SK-N-SH (cell line): ENCODE measurements at regions not wholly inside any gene's neighbourhood (a gene's known extent, or its start where the extent isn't known, plus 50 kb on each side); places are given as distances from the start of the nearest gene placed in this dataset.

ENCODE experiments used
- CTCF ChIA-PET: fragments of 300-600, 350-600 bp; formaldehyde crosslinking; extraction: SDS; loops from one replicate; lab custom pipeline; 2021; lab: Yijun Ruan, JAX
- POLR2A ChIA-PET: fragments of 350-600 bp; sonication (Branson Sonifier 250); formaldehyde crosslinking; extraction: SDS; loops from one replicate; lab custom pipeline; 2020; ENCODE audit warnings: antibody characterized with exemption, inconsistent platforms; lab: Yijun Ruan, JAX
- DNase-seq: peaks from one replicate; pipeline ENCODE4 v3.0.0; 2012
- H2AFZ ChIP-seq: fragments of 200-600 bp; sonication (generic); 2 replicates; pipeline ENCODE4 v1.8.1; 2016; ENCODE audit warnings: antibody characterized with exemption, mild to moderate bottlenecking, low read depth
- H3F3A ChIP-seq: fragments of 200-600 bp; sonication (generic); replicated peaks from 2 replicates; pipeline ENCODE3; 2016; ENCODE audit warnings: antibody characterized with exemption, mild to moderate bottlenecking; ENCODE audit not compliant: insufficient read depth
- H3K27ac ChIP-seq, 2 experiments: fragments of 200-500 bp in 1 of 2; fragments of 200-600 bp in 1 of 2; sonication (Bioruptor generic) in 1 of 2; sonication (generic), shearing (Covaris generic) in 1 of 2; 2 replicates each; pipeline versions ENCODE4 v1.5.1 to v1.6.1; 2014 to 2016; ENCODE audit warnings: low read depth in 2 of 2, inconsistent platforms in 1 of 2, low read length in 1 of 2, mild to moderate bottlenecking in 1 of 2, mixed read lengths in 1 of 2
- H3K27me3 ChIP-seq: fragments of 200-600 bp; sonication (generic), shearing (Covaris generic); 2 replicates; pipeline ENCODE4 v1.6.1; 2016; ENCODE audit warnings: mixed run types; ENCODE audit not compliant: insufficient read depth
- H3K36me3 ChIP-seq, 2 experiments: fragments of 200-500 bp in 1 of 2; fragments of 200-600 bp in 1 of 2; sonication (Bioruptor generic) in 1 of 2; sonication (generic) in 1 of 2; replicated peaks in 1 of 2; 2 replicates each; pipeline versions ENCODE3 to v1.5.1; 2014 to 2016; ENCODE audit warnings: low read length in 1 of 2, mild to moderate bottlenecking in 1 of 2; ENCODE audit not compliant: insufficient read depth in 2 of 2, control insufficient read depth in 1 of 2
- H3K4me1 ChIP-seq, 2 experiments: fragments of 200-500 bp in 1 of 2; fragments of 200-600 bp in 1 of 2; sonication (Bioruptor generic) in 1 of 2; sonication (generic), shearing (Covaris generic) in 1 of 2; 2 replicates each; pipeline versions ENCODE4 v1.5.1 to v1.6.1; 2014 to 2016; ENCODE audit warnings: low read depth in 1 of 2, low read length in 1 of 2, mixed run types in 1 of 2; ENCODE audit not compliant: insufficient read depth in 2 of 2, control insufficient read depth in 1 of 2
- H3K4me2 ChIP-seq: fragments of 200-600 bp; sonication (generic), shearing (Covaris generic); 2 replicates; pipeline ENCODE4 v1.6.1; 2017; ENCODE audit warnings: mixed run types
- H3K4me3 ChIP-seq, 2 experiments: fragments of 200-500 bp in 1 of 2; fragments of 200-600 bp in 1 of 2; sonication (Bioruptor generic) in 1 of 2; sonication (generic), shearing (Covaris generic) in 1 of 2; 2 replicates each; pipeline versions ENCODE4 v1.5.1 to v1.8.1; 2014 to 2016; ENCODE audit warnings: low read depth in 2 of 2, inconsistent platforms in 1 of 2, low read length in 1 of 2, mild to moderate bottlenecking in 1 of 2, mixed read lengths in 1 of 2, moderate library complexity in 1 of 2
- H3K79me2 ChIP-seq: fragments of 200-600 bp; sonication (generic); 2 replicates; pipeline ENCODE4 v1.8.1; 2017; ENCODE audit warnings: mild to moderate bottlenecking; ENCODE audit not compliant: insufficient read depth
- H3K9ac ChIP-seq: fragments of 200-600 bp; sonication (generic); 2 replicates; pipeline ENCODE4 v1.6.1; 2017; ENCODE audit warnings: mixed run types
- H3K9me2 ChIP-seq: fragments of 200-600 bp; sonication (generic); 2 replicates; pipeline ENCODE4 v1.6.1; 2017; ENCODE audit warnings: mixed run types
- H3K9me3 ChIP-seq: fragments of 200-600 bp; sonication (generic); 2 replicates; pipeline ENCODE4 v1.6.1; 2017; ENCODE audit warnings: mixed run types, mild to moderate bottlenecking, moderate library complexity
- H4K20me1 ChIP-seq: fragments of 200-600 bp; sonication (generic); 2 replicates; pipeline ENCODE4 v1.6.1; 2017; ENCODE audit warnings: mild to moderate bottlenecking, mixed run types; ENCODE audit not compliant: insufficient read depth
- CHD2 ChIP-seq: fragments of 150-350 bp; IDR thresholded peaks from 2 replicates; pipeline ENCODE4 v1.6.1; 2018; ENCODE audit warnings: low read length; ENCODE audit not compliant: partially characterized antibody
- CTCF ChIP-seq: fragments of 200-600 bp; sonication (generic); IDR thresholded peaks from 2 replicates; pipeline ENCODE4 v1.6.1; 2017; ENCODE audit warnings: antibody characterized with exemption, mild to moderate bottlenecking, moderate library complexity
- EZH2phosphoT487 ChIP-seq: fragments of 200-600 bp; sonication (generic); IDR thresholded peaks from 2 replicates; pipeline ENCODE4 v1.6.1; 2017; ENCODE audit warnings: low read depth, mixed run types, mild to moderate bottlenecking, antibody characterized with exemption, moderate library complexity, borderline replicate concordance
- FOSL2 ChIP-seq: IDR thresholded peaks from 2 replicates; pipeline ENCODE4 v1.4.0; 2012; ENCODE audit warnings: low read depth, mild to moderate bottlenecking, moderate library complexity, borderline replicate concordance
- FOXJ3 ChIP-seq: sonication (generic); formaldehyde crosslinking; IDR thresholded peaks from 2 replicates; pipeline ENCODE4 v1.5.1; 2020; ENCODE audit warnings: mild to moderate bottlenecking, missing genetic modification reagents
- FOXM1 ChIP-seq: IDR thresholded peaks from 2 replicates; pipeline ENCODE4 v1.4.0; 2012; ENCODE audit warnings: low read depth, mild to moderate bottlenecking
- MXI1 ChIP-seq: IDR thresholded peaks from 2 replicates; pipeline ENCODE4 v1.6.1; 2012; ENCODE audit warnings: mild to moderate bottlenecking, low read depth, low read length, improper control_type of control experiment
- NFIC ChIP-seq: IDR thresholded peaks from 2 replicates; pipeline ENCODE4 v1.4.0; 2012; ENCODE audit warnings: borderline replicate concordance
- POLR2AphosphoS5 ChIP-seq: IDR thresholded peaks from 2 replicates; pipeline ENCODE4 v1.6.1; 2012; ENCODE audit warnings: low read depth, low read length
- RAD21 ChIP-seq: IDR thresholded peaks from 2 replicates; pipeline ENCODE4 v1.6.1; 2012; ENCODE audit warnings: mild to moderate bottlenecking, low read length
- REST ChIP-seq: IDR thresholded peaks from 2 replicates; pipeline ENCODE4 v1.6.1; 2012; ENCODE audit warnings: mild to moderate bottlenecking, low read depth, low read length, moderate library complexity
- SIN3A ChIP-seq: IDR thresholded peaks from 2 replicates; pipeline ENCODE4 v1.6.1; 2012; ENCODE audit warnings: low read depth, mild to moderate bottlenecking, low read length, moderate library complexity, borderline replicate concordance
- SMC3 ChIP-seq: IDR thresholded peaks from 2 replicates; pipeline ENCODE4 v1.6.1; 2012; ENCODE audit warnings: low read depth, low read length, improper control_type of control experiment
- TCF12 ChIP-seq: IDR thresholded peaks from 2 replicates; pipeline ENCODE4 v1.4.0; 2012
- TEAD4 ChIP-seq: IDR thresholded peaks from 2 replicates; pipeline ENCODE4 v1.4.0; 2012; ENCODE audit warnings: mild to moderate bottlenecking, borderline replicate concordance; ENCODE audit not compliant: insufficient read depth
- YY1 ChIP-seq: IDR thresholded peaks from 2 replicates; pipeline ENCODE4 v1.4.0; 2012; ENCODE audit warnings: low read depth, mild to moderate bottlenecking
- WGBS: methylation state at CpG from one replicate; pipeline ENCODE4 v1.1.6; 2017; ENCODE audit warnings: low lambda C conversion rate; 5-methylcytosine and 5-hydroxymethylcytosine counted together

- Histone ChIP-seq H3K4me1 (no peaks in the 10 kb centered on the region), H3K9ac (no peak overlapping the region), H3K27ac (no peak overlapping the region), H3K4me3 (no peak overlapping the region), H3K9me3 (no peaks in the 10 kb centered on the region), H3K79me2 (no peaks in the 10 kb centered on the region), H3K9me2 (no peaks in the 10 kb centered on the region), H4K20me1 (no peaks in the 10 kb centered on the region), H3K36me3 (no peaks in the 10 kb centered on the region), H3K27me3 (no peaks in the 10 kb centered on the region; the same call in 1 of the 2 replicates), H3F3A (no peaks in the 10 kb centered on the region), H2AFZ (no peak overlapping the region), H3K4me2 (no peak overlapping the region)
- CTCF ChIA-PET: interaction anchor here (0.5 to 6.1 kb wide), 9 partner anchors 7 to 930 kb away, joined by 3 to 65 read pairs (median 4); no protein-coding TSS in a partner anchor
- POLR2A ChIA-PET: no interaction called here
- no peak for DNase-seq
- WGBS: 73% methylated on average over 7 of the region's 7 CpGs
- TF ChIP-seq MXI1: no peak
- TF ChIP-seq EZH2phosphoT487: no peak
- TF ChIP-seq POLR2AphosphoS5: no peak
- no peak for TF ChIP-seq CHD2
- no peak for TF ChIP-seq YY1
- TF ChIP-seq TCF12: no peak
- no peak for TF ChIP-seq RAD21
- no peak for TF ChIP-seq CTCF
- no peak for TF ChIP-seq FOXJ3 (CRISPR knock-in tag)
- no peak for TF ChIP-seq TEAD4
- no peak for TF ChIP-seq NFIC
- no peak for TF ChIP-seq FOXM1
- no peak for TF ChIP-seq REST
- TF ChIP-seq FOSL2: no peak
- TF ChIP-seq SMC3: no peak
- TF ChIP-seq SIN3A: no peak
These were observed 56.0 kb upstream of the LRPPRC start for GRCh38 chr2:44051593-44052347.
